HCT116 (cell line): ENCODE measurements at regions not wholly inside any gene's neighbourhood (a gene's known extent, or its start where the extent isn't known, plus 50 kb on each side); places are given as distances from the start of the nearest gene placed in this dataset.

Experiments used
- ATAC-seq: fragments of 200-7000 bp; cut with Tn5 transposase; 2 replicates; pipeline ENCODE4 v1.9.1; 2020; ENCODE audit warnings: mild to moderate bottlenecking, moderate library complexity
- BruUV-seq: library from RNA; stranded (reverse); fragments of 400-500 nt; replicated peaks from 2 replicates; lab custom pipeline; 2021; lab: Mats Ljungman, UMichigan
- CTCF ChIA-PET: fragments of 300-600 bp; sonication (Branson Sonifier 250); formaldehyde crosslinking; loops from one replicate; lab custom pipeline; 2021; ENCODE audit warnings: antibody characterized with exemption; lab: Charles Lee
- POLR2A ChIA-PET: fragments of 300-600, 350-600 bp; sonication (Branson Sonifier 250); formaldehyde crosslinking; loops from one replicate; lab custom pipeline; 2021; ENCODE audit warnings: antibody characterized with exemption; lab: Charles Lee
- RAD21 ChIA-PET, 2 experiments: fragments of 300-600 bp; sonication (Branson Sonifier 250); formaldehyde crosslinking; loops; one replicate each; lab custom pipeline; 2023; ENCODE audit warnings: low total read pairs in 2 of 2; ENCODE audit not compliant: uncharacterized antibody in 2 of 2, unreplicated experiment in 2 of 2, low non-redundant PET in 1 of 2; lab: Charles Lee
- DNase-seq: peaks from one replicate; pipeline ENCODE4 v3.0.0-alpha.2; 2010; ENCODE audit warnings: low read depth, low spot score
- H2AFZ ChIP-seq: fragments of 200-600 bp; shearing (Covaris generic), sonication (generic); 2 replicates; pipeline ENCODE4 v1.6.1; 2017; ENCODE audit warnings: low read depth, mixed run types, mixed read lengths, antibody characterized with exemption, low read length; ENCODE audit not compliant: poor library complexity, severe bottlenecking
- H3K27ac ChIP-seq: 2 replicates; pipeline ENCODE4 v1.5.1; 2012; ENCODE audit warnings: low read depth, low read length
- H3K27me3 ChIP-seq: fragments of 200-600 bp; sonication (generic); 2 replicates; pipeline ENCODE4 v1.6.1; 2016; ENCODE audit warnings: mixed run types, low read length, mixed read lengths; ENCODE audit not compliant: insufficient read depth
- H3K36me3 ChIP-seq, 2 experiments: fragments of 200-500 bp in 1 of 2; fragments of 200-600 bp in 1 of 2; sonication (Bioruptor generic) in 1 of 2; sonication (generic) in 1 of 2; 2 replicates each; pipeline versions ENCODE4 v1.5.1 to v1.6.1; 2014 to 2016; ENCODE audit warnings: low read length in 2 of 2, inconsistent platforms in 1 of 2, mixed read lengths in 1 of 2, mixed run types in 1 of 2; ENCODE audit not compliant: insufficient read depth in 2 of 2, control insufficient read depth in 1 of 2
- H3K4me1 ChIP-seq, 2 experiments: fragments of 200-600 bp in 1 of 2; sonication (generic) in 1 of 2; 2 replicates each; pipeline versions ENCODE4 v1.5.1 to v1.6.1; 2012 to 2017; ENCODE audit warnings: low read length in 2 of 2, inconsistent platforms in 1 of 2, mild to moderate bottlenecking in 1 of 2, mixed read lengths in 1 of 2, mixed run types in 1 of 2, moderate library complexity in 1 of 2; ENCODE audit not compliant: insufficient read depth in 2 of 2, control insufficient read depth in 1 of 2
- H3K4me2 ChIP-seq: fragments of 200-600 bp; sonication (generic); 2 replicates; pipeline ENCODE4 v1.6.1; 2017; ENCODE audit warnings: mixed run types, low read length, mixed read lengths
- H3K4me3 ChIP-seq, 2 experiments: fragments of 200-600 bp in 1 of 2; sonication (generic) in 1 of 2; replicated peaks in 1 of 2; 2 replicates each; pipeline ENCODE4 v1.5.1; 2011 to 2016; ENCODE audit warnings: low read length in 2 of 2, control low read depth in 1 of 2, low read depth in 1 of 2, mild to moderate bottlenecking in 1 of 2, mixed read lengths in 1 of 2, mixed run types in 1 of 2
- H3K79me2 ChIP-seq: fragments of 200-600 bp; sonication (generic); 2 replicates; pipeline ENCODE4 v1.6.1; 2017; ENCODE audit warnings: mild to moderate bottlenecking, mixed run types, low read length, moderate library complexity, mixed read lengths; ENCODE audit not compliant: insufficient read depth
- H3K9ac ChIP-seq: fragments of 200-600 bp; sonication (generic); 2 replicates; pipeline ENCODE4 v1.6.1; 2016; ENCODE audit warnings: low read length, mixed read lengths
- H3K9me2 ChIP-seq: fragments of 200-600 bp; sonication (generic), shearing (Covaris generic); 2 replicates; pipeline ENCODE4 v1.6.1; 2017; ENCODE audit warnings: mixed run types, mild to moderate bottlenecking, moderate library complexity; ENCODE audit not compliant: insufficient read depth
- H3K9me3 ChIP-seq, 2 experiments: fragments of 200-500 bp in 1 of 2; fragments of 200-600 bp in 1 of 2; sonication (Bioruptor generic) in 1 of 2; sonication (generic) in 1 of 2; 2 replicates each; pipeline ENCODE4 v1.6.1; 2014 to 2017; ENCODE audit warnings: low read length in 2 of 2, mixed read lengths in 2 of 2, inconsistent platforms in 1 of 2, low read depth in 1 of 2, mild to moderate bottlenecking in 1 of 2, mixed run types in 1 of 2, moderate library complexity in 1 of 2; ENCODE audit not compliant: control insufficient read depth in 1 of 2, insufficient read depth in 1 of 2
- H4K20me1 ChIP-seq: fragments of 200-600 bp; sonication (generic), shearing (Covaris generic); 2 replicates; pipeline ENCODE4 v1.6.1; 2017; ENCODE audit warnings: mixed run types, mild to moderate bottlenecking, moderate library complexity; ENCODE audit not compliant: insufficient read depth
- CBX3 ChIP-seq: IDR thresholded peaks from 2 replicates; pipeline ENCODE4 v1.6.1; 2012; ENCODE audit warnings: low read depth
- EGR1 ChIP-seq: IDR thresholded peaks from 2 replicates; pipeline ENCODE4 v1.6.1; 2012; ENCODE audit warnings: low read depth
- ELF1 ChIP-seq: IDR thresholded peaks from 2 replicates; pipeline ENCODE4 v1.6.1; 2012; ENCODE audit warnings: low read depth, borderline replicate concordance
- EZH2 ChIP-seq: fragments of 200-600 bp; sonication (generic); IDR thresholded peaks from 2 replicates; pipeline ENCODE4 v1.6.1; 2017; ENCODE audit warnings: antibody characterized with exemption, mixed run types
- EZH2phosphoT487 ChIP-seq: fragments of 200-600 bp; IDR thresholded peaks from 2 replicates; pipeline ENCODE4 v1.6.1; 2018; ENCODE audit warnings: antibody characterized with exemption, borderline replicate concordance
- POLR2A ChIP-seq: IDR thresholded peaks from 2 replicates; pipeline ENCODE4 v1.7.0; 2011; ENCODE audit warnings: borderline replicate concordance; ENCODE audit not compliant: insufficient read depth, insufficient read length; ENCODE audit errors: extremely low read depth
- SIN3A ChIP-seq: IDR thresholded peaks from 2 replicates; pipeline ENCODE4 v1.6.1; 2012; ENCODE audit warnings: low read depth
- SP1 ChIP-seq: IDR thresholded peaks from 2 replicates; pipeline ENCODE4 v1.6.1; 2012; ENCODE audit warnings: low read depth
- YY1 ChIP-seq: IDR thresholded peaks from 2 replicates; pipeline ENCODE4 v1.6.1; 2011; ENCODE audit warnings: low read length, low read depth, moderate library complexity, mild to moderate bottlenecking; ENCODE audit not compliant: insufficient replicate concordance; ENCODE audit errors: extremely low read depth
- intact Hi-C: fragments of 100-400 bp; cut with micrococcal nuclease; formaldehyde crosslinking; loops from 2 replicates; pipeline ENCODE4 v1.10.0; 2022

- Histone ChIP-seq H3K27me3 (peaks cover 62% of the 10 kb centered on the region), H3K4me2 (no peak overlapping the region), H2AFZ (no peak overlapping the region), H3K4me1 (no peaks in the 10 kb centered on the region), H3K36me3 (no peaks in the 10 kb centered on the region), H3K9me2 (no peaks in the 10 kb centered on the region), H3K9me3 (no peaks in the 10 kb centered on the region), H4K20me1 (no peaks in the 10 kb centered on the region), H3K4me3 (no peak overlapping the region), H3K27ac (no peak overlapping the region), H3K9ac (no peak overlapping the region), H3K79me2 (no peaks in the 10 kb centered on the region)
- intact Hi-C loops = no loop called here
- ATAC-seq = no peak
- no peak for TF ChIP-seq POLR2A
- no peak for TF ChIP-seq SIN3A
- no peak for TF ChIP-seq EZH2phosphoT487
- TF ChIP-seq YY1 = no peak
- TF ChIP-seq EGR1 = no peak
- TF ChIP-seq ELF1 = no peak
- TF ChIP-seq CBX3 = no peak
- ChIA-PET CTCF (no interaction called here), POLR2A (no interaction called here), RAD21 (no interaction called here)
- no TSS peak for BruUV-seq
- no peak for DNase-seq
Observed at GRCh38 chr6:40340957-40341356, 246.2 kb downstream of the LRFN2 start.

- Histone ChIP-seq H3K27ac (no peak overlapping the region), H3K9ac (no peak overlapping the region), H4K20me1 (no peaks in the 10 kb centered on the region), H3K4me3 (no peak overlapping the region), H3K9me3 (no peaks in the 10 kb centered on the region), H3K4me2 (no peak overlapping the region), H3K9me2 (no peaks in the 10 kb centered on the region), H3K79me2 (no peaks in the 10 kb centered on the region), H3K36me3 (no peaks in the 10 kb centered on the region)
- ATAC-seq (no peak), DNase-seq (no peak)
- ChIA-PET CTCF (no interaction called here), POLR2A (no interaction called here), RAD21 (no interaction called here)
- intact Hi-C loops = no loop called here
- TF ChIP-seq POLR2A (no peak), SP1 (no peak), YY1 (no peak), EZH2 (no peak)
- TF ChIP-seq, all 23 proteins: peak for 0
- peaks cover 66% of the 10 kb centered on the region for H3K27me3 ChIP-seq
- H2AFZ ChIP-seq = no peak overlapping the region
- H3K4me1 ChIP-seq = no peaks in the 10 kb centered on the region
- no TSS peak for BruUV-seq
Observed at GRCh38 chr6:40340196-40340595, 247.0 kb downstream of the LRFN2 start.
